OCI-LY3 (cell line): ENCODE measurements at regions not wholly inside any gene's neighbourhood (a gene's known extent, or its start where the extent isn't known, plus 50 kb on each side); places are given as distances from the start of the nearest gene placed in this dataset.

Source experiments
- H2AFZ ChIP-seq: fragments of 200-600, 300-600 bp; shearing (Covaris generic); 2 replicates; pipeline ENCODE4 v1.6.0; 2014; ENCODE audit warnings: antibody characterized with exemption, low read depth, low read length
- H3K27ac ChIP-seq: fragments of 200-600, 300-600 bp; sonication (generic); 2 replicates; pipeline ENCODE4 v1.5.1; 2014; ENCODE audit warnings: mild to moderate bottlenecking, low read length, moderate library complexity, mixed read lengths
- H3K27me3 ChIP-seq: fragments of 200-600, 300-600 bp; sonication (generic); 2 replicates; pipeline ENCODE4 v1.6.1; 2014; ENCODE audit warnings: low read depth, low read length, mixed read lengths
- H3K36me3 ChIP-seq: fragments of 200-600, 300-600 bp; sonication (generic); replicated peaks from 2 replicates; pipeline ENCODE3; 2014; ENCODE audit warnings: low read depth, low read length, mixed read lengths
- H3K4me1 ChIP-seq: fragments of 300-600, 200-600 bp; sonication (generic); 2 replicates; pipeline ENCODE4 v1.6.1; 2014; ENCODE audit warnings: low read length, mixed read lengths
- H3K4me2 ChIP-seq: fragments of 200-600, 300-600 bp; sonication (generic); 2 replicates; pipeline ENCODE4 v1.6.1; 2014; ENCODE audit warnings: low read length, mixed read lengths
- H3K4me3 ChIP-seq: fragments of 300-600, 200-600 bp; sonication (generic); 2 replicates; pipeline ENCODE4 v1.5.1; 2014; ENCODE audit warnings: antibody characterized with exemption, mild to moderate bottlenecking, low read length, moderate library complexity
- H3K79me2 ChIP-seq: fragments of 300-600, 200-600 bp; shearing (Covaris generic); 2 replicates; pipeline ENCODE4 v1.6.1; 2014; ENCODE audit warnings: mild to moderate bottlenecking, low read length, mixed read lengths
- H3K9ac ChIP-seq: fragments of 300-600, 200-600 bp; shearing (Covaris generic); 2 replicates; pipeline ENCODE4 v1.6.0; 2014; ENCODE audit warnings: mild to moderate bottlenecking, low read length, moderate library complexity
- H3K9me3 ChIP-seq: fragments of 200-600, 300-600 bp; shearing (Covaris generic); 2 replicates; pipeline ENCODE4 v1.6.1; 2014; ENCODE audit warnings: low read length, mixed read lengths; ENCODE audit not compliant: insufficient read depth
- H4K20me1 ChIP-seq: fragments of 200-600, 300-600 bp; sonication (generic); 2 replicates; pipeline ENCODE4 v1.6.1; 2016; ENCODE audit warnings: low read length, mixed read lengths; ENCODE audit not compliant: insufficient read depth
- EZH2phosphoT487 ChIP-seq: fragments of 200-600 bp; shearing (Covaris generic); IDR thresholded peaks from 2 replicates; pipeline ENCODE4 v1.6.1; 2018; ENCODE audit warnings: antibody characterized with exemption, mixed run types, low read depth
- TF ChIP-seq, protein P1 (sequence below): fragments of 200-600, 300-600 bp; sonication (generic); IDR thresholded peaks from 2 replicates; pipeline ENCODE4 v1.5.1; 2014; ENCODE audit warnings: antibody characterized with exemption, low read length, low read depth

DNA sequence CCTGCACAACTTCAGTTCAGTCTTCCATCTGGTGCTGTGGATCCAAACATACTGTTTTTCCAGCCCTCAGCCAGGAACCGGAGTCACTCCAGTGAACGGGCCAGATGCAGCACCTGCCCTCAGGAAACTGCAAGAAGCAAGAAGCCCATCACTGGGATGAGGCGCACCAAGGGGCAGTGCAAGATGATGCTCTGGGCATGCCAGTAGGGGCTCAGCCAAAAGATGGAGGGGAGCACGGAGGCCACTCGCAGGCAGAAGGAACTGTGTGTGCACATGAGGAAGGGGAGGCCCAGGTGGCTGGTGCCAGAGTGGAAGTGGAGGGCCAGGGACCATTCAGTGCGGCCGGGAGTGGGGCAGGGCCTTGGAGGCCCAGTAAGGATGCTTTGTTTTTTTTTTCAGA is 161.7 kb upstream of the MAMLD1 start:
- Histone ChIP-seq H4K20me1 (no peaks in the 10 kb centered on the region), H3K4me2 (peak overlapping the region; percentile 88), H3K4me3 (peak overlapping the region; percentile 37; the same call in 1 of the 2 replicates), H3K36me3 (no peaks in the 10 kb centered on the region), H3K9ac (0 out of 2 replicates have a peak overlapping the region, but pooled peaks have one; percentile 10), H3K4me1 (peaks cover 67% of the 10 kb centered on the region), H2AFZ (no peak overlapping the region), H3K27me3 (no peaks in the 10 kb centered on the region), H3K27ac (peak overlapping the region; percentile 60), H3K9me3 (no peaks in the 10 kb centered on the region), H3K79me2 (no peaks in the 10 kb centered on the region)
- TF ChIP-seq, protein P1, sequence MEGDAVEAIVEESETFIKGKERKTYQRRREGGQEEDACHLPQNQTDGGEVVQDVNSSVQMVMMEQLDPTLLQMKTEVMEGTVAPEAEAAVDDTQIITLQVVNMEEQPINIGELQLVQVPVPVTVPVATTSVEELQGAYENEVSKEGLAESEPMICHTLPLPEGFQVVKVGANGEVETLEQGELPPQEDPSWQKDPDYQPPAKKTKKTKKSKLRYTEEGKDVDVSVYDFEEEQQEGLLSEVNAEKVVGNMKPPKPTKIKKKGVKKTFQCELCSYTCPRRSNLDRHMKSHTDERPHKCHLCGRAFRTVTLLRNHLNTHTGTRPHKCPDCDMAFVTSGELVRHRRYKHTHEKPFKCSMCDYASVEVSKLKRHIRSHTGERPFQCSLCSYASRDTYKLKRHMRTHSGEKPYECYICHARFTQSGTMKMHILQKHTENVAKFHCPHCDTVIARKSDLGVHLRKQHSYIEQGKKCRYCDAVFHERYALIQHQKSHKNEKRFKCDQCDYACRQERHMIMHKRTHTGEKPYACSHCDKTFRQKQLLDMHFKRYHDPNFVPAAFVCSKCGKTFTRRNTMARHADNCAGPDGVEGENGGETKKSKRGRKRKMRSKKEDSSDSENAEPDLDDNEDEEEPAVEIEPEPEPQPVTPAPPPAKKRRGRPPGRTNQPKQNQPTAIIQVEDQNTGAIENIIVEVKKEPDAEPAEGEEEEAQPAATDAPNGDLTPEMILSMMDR, result no peak
- no peak for TF ChIP-seq EZH2phosphoT487

DNA sequence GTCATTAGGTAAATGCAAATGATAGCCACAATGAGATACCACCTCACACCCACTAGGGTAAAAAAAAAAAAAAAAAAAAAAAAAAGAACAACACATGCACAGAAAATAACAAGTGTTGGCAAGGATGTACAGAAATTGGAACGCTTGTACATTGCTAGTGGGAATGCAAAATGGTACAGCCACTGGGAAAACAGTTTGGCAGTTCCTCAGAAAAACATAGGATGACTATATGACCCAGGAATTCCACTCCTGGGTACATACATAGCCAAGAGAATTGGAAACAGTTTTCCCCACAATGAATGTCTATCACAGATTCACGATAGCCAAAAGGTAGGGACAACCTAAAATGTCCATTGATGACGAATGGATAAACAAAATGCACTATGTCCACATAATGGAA is 161.3 kb upstream of the MAMLD1 start:
- Histone ChIP-seq H2AFZ (no peak overlapping the region), H3K9me3 (no peaks in the 10 kb centered on the region), H3K9ac (no peak overlapping the region), H4K20me1 (no peaks in the 10 kb centered on the region), H3K27ac (no peak overlapping the region), H3K36me3 (no peaks in the 10 kb centered on the region), H3K27me3 (no peaks in the 10 kb centered on the region), H3K79me2 (no peaks in the 10 kb centered on the region), H3K4me1 (peaks cover 72% of the 10 kb centered on the region), H3K4me3 (no peak overlapping the region), H3K4me2 (no peak overlapping the region)
- TF ChIP-seq, protein P1, result no peak
- TF ChIP-seq EZH2phosphoT487, result no peak

DNA sequence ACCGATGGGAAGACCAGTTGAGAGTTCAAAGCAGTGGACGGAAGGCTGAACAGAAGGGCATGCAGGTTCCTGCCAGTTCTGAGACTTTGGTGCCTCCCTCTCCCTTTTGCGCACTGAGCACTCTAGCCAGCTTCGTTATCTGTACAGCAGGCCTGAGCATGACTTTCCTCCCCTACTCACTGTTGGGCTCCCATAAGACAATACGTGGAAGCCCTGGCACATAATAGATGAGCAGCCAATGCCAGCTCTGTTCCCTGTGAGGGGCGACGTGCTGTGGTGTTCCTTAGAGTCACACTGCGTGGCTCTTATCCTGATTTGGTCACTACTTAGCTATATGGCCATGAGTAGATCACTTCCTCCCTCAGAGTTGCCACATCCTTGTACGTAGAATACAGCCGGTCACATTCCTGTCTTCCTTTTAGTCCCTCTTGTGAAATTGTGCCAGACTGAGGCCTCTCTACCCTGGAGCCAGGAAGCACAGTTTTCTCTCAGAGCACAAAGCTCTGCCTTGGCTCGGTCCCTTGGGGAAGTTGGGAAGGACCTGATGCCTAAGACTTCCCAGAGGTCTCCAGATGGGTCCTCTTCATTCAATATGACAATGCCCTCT is 160.4 kb upstream of the MAMLD1 start:
- no peaks in the 10 kb centered on the region for H3K79me2 ChIP-seq
- H3K9me3 ChIP-seq, result no peaks in the 10 kb centered on the region
- peak overlapping the region; percentile 38; the same call in 1 of the 2 replicates for H3K9ac ChIP-seq
- H3K4me3 ChIP-seq, result peak overlapping the region; percentile 23; the same call in 1 of the 2 replicates
- H3K36me3 ChIP-seq, result no peaks in the 10 kb centered on the region
- peaks cover 77% of the 10 kb centered on the region for H3K4me1 ChIP-seq
- no peak overlapping the region for H2AFZ ChIP-seq
- peak overlapping the region; percentile 59 for H3K4me2 ChIP-seq
- no peaks in the 10 kb centered on the region for H4K20me1 ChIP-seq
- H3K27ac ChIP-seq, result peak overlapping the region; percentile 73
- no peaks in the 10 kb centered on the region for H3K27me3 ChIP-seq
- TF ChIP-seq, protein P1, result peak; percentile 22; the same call in 1 of the 2 replicates
- no peak for TF ChIP-seq EZH2phosphoT487

DNA sequence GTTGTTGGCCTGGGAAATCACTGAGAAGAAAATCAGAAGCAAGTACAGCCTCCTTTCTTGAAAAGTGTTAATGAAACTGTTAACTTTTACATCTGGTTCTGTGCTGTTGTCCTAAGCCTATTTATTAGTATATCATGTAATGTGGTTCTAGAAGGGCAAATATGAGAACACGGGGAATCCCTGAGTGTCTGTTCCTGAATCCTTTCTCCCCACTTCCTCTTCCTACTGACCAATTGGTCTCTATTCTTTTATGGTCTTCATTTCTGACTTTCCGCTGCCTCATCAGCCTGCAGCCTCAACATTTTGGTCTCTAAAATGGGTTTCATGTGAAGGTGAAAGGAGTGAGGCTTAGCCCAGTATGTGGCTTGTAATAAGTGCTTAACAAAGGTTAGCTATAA is 159.9 kb upstream of the MAMLD1 start:
- H3K27me3 ChIP-seq, result no peaks in the 10 kb centered on the region
- H4K20me1 ChIP-seq, result no peaks in the 10 kb centered on the region
- H3K4me2 ChIP-seq, result peak overlapping the region; percentile 59
- no peaks in the 10 kb centered on the region for H3K79me2 ChIP-seq
- 0 out of 2 replicates have a peak overlapping the region, but pooled peaks have one; percentile 23 for H3K4me3 ChIP-seq
- no peak for TF ChIP-seq EZH2phosphoT487
- TF ChIP-seq, protein P1, result no peak; the same call in 1 of the 2 replicates
- no peaks in the 10 kb centered on the region for H3K36me3 ChIP-seq
- H3K9me3 ChIP-seq, result no peaks in the 10 kb centered on the region
- H3K27ac ChIP-seq, result peak overlapping the region; percentile 73
- peaks cover 77% of the 10 kb centered on the region for H3K4me1 ChIP-seq
- peak overlapping the region; percentile 38; the same call in 1 of the 2 replicates for H3K9ac ChIP-seq
- no peak overlapping the region for H2AFZ ChIP-seq
